Endothelial cell (in vitro differentiated cells): ENCODE measurements at regions not wholly inside any gene's neighbourhood (a gene's known extent, or its start where the extent isn't known, plus 50 kb on each side); places are given as distances from the start of the nearest gene placed in this dataset.
A peak's percentile ranks its signal among the peaks of the same experiment; 100 is the strongest.

Experiments
- DNase-seq: peaks from one replicate; pipeline ENCODE4 v3.0.0; 2021; ENCODE audit warnings: low spot score
- H3K27ac Mint-ChIP-seq: one replicate; pipeline ENCODE4 v1.8.0; 2021; ENCODE audit warnings: mixed read lengths, inconsistent platforms; ENCODE audit not compliant: unreplicated experiment
- H3K27me3 Mint-ChIP-seq: one replicate; pipeline ENCODE4 v1.8.0; 2021; ENCODE audit warnings: mild to moderate bottlenecking, moderate library complexity, mixed read lengths, inconsistent platforms; ENCODE audit not compliant: unreplicated experiment
- H3K36me3 Mint-ChIP-seq: one replicate; pipeline ENCODE4 v1.8.0; 2021; ENCODE audit warnings: mild to moderate bottlenecking, low read depth, mixed read lengths, inconsistent platforms; ENCODE audit not compliant: unreplicated experiment
- H3K4me1 Mint-ChIP-seq: one replicate; pipeline ENCODE4 v1.8.0; 2021; ENCODE audit warnings: mild to moderate bottlenecking, mixed read lengths, inconsistent platforms; ENCODE audit not compliant: unreplicated experiment
- H3K4me3 Mint-ChIP-seq: one replicate; pipeline ENCODE4 v1.8.0; 2021; ENCODE audit warnings: mild to moderate bottlenecking, mixed read lengths, inconsistent platforms; ENCODE audit not compliant: unreplicated experiment
- H3K9me3 Mint-ChIP-seq: one replicate; pipeline ENCODE4 v1.8.0; 2021; ENCODE audit warnings: mixed read lengths, inconsistent platforms; ENCODE audit not compliant: unreplicated experiment
- TF ChIP-seq, protein P1 (sequence below): fragments of 200-600 bp; sonication (generic); IDR thresholded peaks from one replicate; pipeline ENCODE4 v1.5.0; 2021; ENCODE audit warnings: antibody characterized with exemption; ENCODE audit not compliant: unreplicated experiment

- no peaks in the 10 kb centered on the region for H3K9me3 Mint-ChIP-seq
- H3K4me3 Mint-ChIP-seq = no peak overlapping the region
- DNase-seq = no peak
- H3K4me1 Mint-ChIP-seq = peaks cover 43% of the 10 kb centered on the region
- peaks cover 6% of the 10 kb centered on the region for H3K27me3 Mint-ChIP-seq
- H3K27ac Mint-ChIP-seq = peak overlapping the region; percentile 72
- no peaks in the 10 kb centered on the region for H3K36me3 Mint-ChIP-seq
- TF ChIP-seq, protein P1, sequence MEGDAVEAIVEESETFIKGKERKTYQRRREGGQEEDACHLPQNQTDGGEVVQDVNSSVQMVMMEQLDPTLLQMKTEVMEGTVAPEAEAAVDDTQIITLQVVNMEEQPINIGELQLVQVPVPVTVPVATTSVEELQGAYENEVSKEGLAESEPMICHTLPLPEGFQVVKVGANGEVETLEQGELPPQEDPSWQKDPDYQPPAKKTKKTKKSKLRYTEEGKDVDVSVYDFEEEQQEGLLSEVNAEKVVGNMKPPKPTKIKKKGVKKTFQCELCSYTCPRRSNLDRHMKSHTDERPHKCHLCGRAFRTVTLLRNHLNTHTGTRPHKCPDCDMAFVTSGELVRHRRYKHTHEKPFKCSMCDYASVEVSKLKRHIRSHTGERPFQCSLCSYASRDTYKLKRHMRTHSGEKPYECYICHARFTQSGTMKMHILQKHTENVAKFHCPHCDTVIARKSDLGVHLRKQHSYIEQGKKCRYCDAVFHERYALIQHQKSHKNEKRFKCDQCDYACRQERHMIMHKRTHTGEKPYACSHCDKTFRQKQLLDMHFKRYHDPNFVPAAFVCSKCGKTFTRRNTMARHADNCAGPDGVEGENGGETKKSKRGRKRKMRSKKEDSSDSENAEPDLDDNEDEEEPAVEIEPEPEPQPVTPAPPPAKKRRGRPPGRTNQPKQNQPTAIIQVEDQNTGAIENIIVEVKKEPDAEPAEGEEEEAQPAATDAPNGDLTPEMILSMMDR = no peak
These were observed 92.0 kb upstream of the DNAH5 start for GRCh38 chr5:14036514-14036913.

- peaks cover 6% of the 10 kb centered on the region for H3K27me3 Mint-ChIP-seq
- TF ChIP-seq, protein P1 = no peak
- H3K27ac Mint-ChIP-seq = peak overlapping the region; percentile 72
- H3K36me3 Mint-ChIP-seq = no peaks in the 10 kb centered on the region
- no peak overlapping the region for H3K4me3 Mint-ChIP-seq
- DNase-seq = peak; percentile 13
- H3K4me1 Mint-ChIP-seq = peaks cover 40% of the 10 kb centered on the region
- no peaks in the 10 kb centered on the region for H3K9me3 Mint-ChIP-seq
These were observed 91.5 kb upstream of the DNAH5 start for GRCh38 chr5:14035859-14036503.

- H3K27ac Mint-ChIP-seq = no peak overlapping the region
- TF ChIP-seq, protein P1 = no peak
- no peak overlapping the region for H3K4me3 Mint-ChIP-seq
- peaks cover 4% of the 10 kb centered on the region for H3K27me3 Mint-ChIP-seq
- no peaks in the 10 kb centered on the region for H3K9me3 Mint-ChIP-seq
- H3K36me3 Mint-ChIP-seq = no peaks in the 10 kb centered on the region
- H3K4me1 Mint-ChIP-seq = peaks cover 29% of the 10 kb centered on the region
- DNase-seq = no peak
These were observed 90.5 kb upstream of the DNAH5 start for GRCh38 chr5:14034963-14035362.

GRCh38 chr5:14032918-14033317 is 88.4 kb upstream of the DNAH5 start:
- no peak for DNase-seq
- no peak overlapping the region for H3K27ac Mint-ChIP-seq

GRCh38 chr5:14028938-14029584 is 84.6 kb upstream of the DNAH5 start:
- Mint-ChIP-seq H3K36me3 (no peaks in the 10 kb centered on the region), H3K9me3 (no peaks in the 10 kb centered on the region), H3K4me3 (no peak overlapping the region), H3K27me3 (no peaks in the 10 kb centered on the region), H3K27ac (no peak overlapping the region), H3K4me1 (no peaks in the 10 kb centered on the region)
- TF ChIP-seq, protein P1 = no peak
- no peak for DNase-seq

More at GRCh38 chr5:14032918-14033317, 88.4 kb upstream of the DNAH5 start:
- no peaks in the 10 kb centered on the region for H3K9me3 Mint-ChIP-seq
- peaks cover 24% of the 10 kb centered on the region for H3K4me1 Mint-ChIP-seq
- H3K36me3 Mint-ChIP-seq = no peaks in the 10 kb centered on the region
- peaks cover 4% of the 10 kb centered on the region for H3K27me3 Mint-ChIP-seq
- TF ChIP-seq, protein P1 = no peak
- H3K4me3 Mint-ChIP-seq = no peak overlapping the region
